Breast epithelium (tissue), 3 donors: ENCODE measurements at regions not wholly inside any gene's neighbourhood (a gene's known extent, or its start where the extent isn't known, plus 50 kb on each side); places are given as distances from the start of the nearest gene placed in this dataset.

Experiments used
- CTCF ChIP-seq, 3 donors: fragments of 450-650 bp; IDR thresholded peaks; one replicate each; pipeline ENCODE4 v1.5.1; 2016 to 2017; ENCODE audit warnings: antibody characterized with exemption in 3 of 3, mild to moderate bottlenecking in 3 of 3, moderate library complexity in 3 of 3
- POLR2A ChIP-seq: fragments of 450-650 bp; IDR thresholded peaks from one replicate; pipeline ENCODE4 v1.6.1; 2016; ENCODE audit warnings: antibody characterized with exemption, mild to moderate bottlenecking, moderate library complexity
- POLR2AphosphoS5 ChIP-seq, 3 donors: sonication (generic); formaldehyde crosslinking; IDR thresholded peaks; one replicate each; pipeline ENCODE4 v1.6.1; 2017; ENCODE audit warnings: antibody characterized with exemption in 3 of 3

DNA sequence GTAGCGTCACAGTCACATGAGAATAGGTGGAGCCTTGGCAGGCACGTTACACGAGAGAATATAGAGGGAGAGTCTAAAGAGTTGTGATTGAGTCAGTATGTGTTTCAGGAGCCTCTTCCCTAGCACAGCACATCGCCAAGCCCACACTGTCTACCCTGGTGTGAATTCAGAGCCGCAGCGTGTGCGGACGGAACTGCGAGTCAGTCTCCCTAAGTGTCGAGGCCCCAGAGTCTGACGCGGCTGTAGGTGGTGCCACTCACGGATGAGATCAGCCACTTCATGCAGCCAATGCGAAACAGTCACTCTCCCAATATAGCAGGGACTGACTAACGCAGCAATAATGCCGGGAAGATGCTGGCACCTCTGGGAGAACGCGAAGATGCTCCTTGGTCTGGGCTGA, 587.3 kb upstream of the ID2 start:
- TF ChIP-seq POLR2A (no peak), CTCF (IDR thresholded peaks at IDR 0.05) (no peak), POLR2AphosphoS5 (IDR thresholded peaks at IDR 0.05) (no peak)
